ENCODE measurements at regions not wholly inside any gene's neighbourhood (a gene's known extent, or its start where the extent isn't known, plus 50 kb on each side); places are given as distances from the start of the nearest gene placed in this dataset.

GRCh38 chr1:203572134-203572625 lies 54.5 kb upstream of the ATP2B4 start:
- peak; percentile 42 for FAIRE-seq
- POLR2A ChIA-PET (ENCODE audit: partially characterized antibody) = interaction anchor here (0.7 to 3.1 kb wide), 7 partner anchors 13 to 55 kb away, joined by 3 to 8 read pairs (median 4); partner anchors contain the start of gene ATP2B4
- Histone ChIP-seq H4K8ac (ENCODE audit: extremely low read depth, insufficient read depth, low read length) (peak overlapping the region; percentile 28; the same call in 1 of the 2 replicates), H3K4me1 (replicated peaks in 1 of 4; ENCODE audit: control insufficient read depth in 3 of 4, insufficient read depth in 4 of 4, low read length in 3 of 4) (peaks cover 0 to 9% (median 4%) of the 10 kb centered on the region in 4 experiments; a peak in 6 of 7 replicates), H3K14ac (ENCODE audit: insufficient read length) (no peak overlapping the region), H3K79me1 (ENCODE audit: low read depth, low read length) (no peaks in the 10 kb centered on the region), H2BK12ac (ENCODE audit: low read depth, low read length) (peak overlapping the region; percentile 22; the same call in 1 of the 2 replicates), H2AK5ac (ENCODE audit: low read depth, low read length) (0 out of 2 replicates have a peak overlapping the region, but pooled peaks have one; percentile 29), H3K27ac (ENCODE audit: low read depth, low read length) (0 out of 2 replicates have a peak overlapping the region, but pooled peaks have one; percentile 18), H2BK15ac (ENCODE audit: low read length) (no peak overlapping the region), H3K4me3 (ENCODE audit: extremely low read depth in 1 of 4, insufficient read depth in 2 of 4, low read depth in 3 of 4, low read length in 4 of 4) (no peak overlapping the region), H3K27me3 (replicated peaks in 1 of 4; ENCODE audit: control insufficient read depth in 3 of 4, extremely low read depth in 1 of 4, insufficient read depth in 3 of 4, low read length in 3 of 4) (no peaks in the 10 kb centered on the region), H2AFZ (ENCODE audit: low read length) (no peak overlapping the region), H2BK20ac (ENCODE audit: low read length) (no peak overlapping the region), H4K91ac (replicated peaks; ENCODE audit: insufficient read length, low read length) (no peak overlapping the region), H3K9ac (replicated peaks in 1 of 4; ENCODE audit: extremely low read depth in 1 of 4, low read depth in 3 of 4, low read length in 3 of 4) (peak overlapping the region in 1 of 4 experiments; percentile 15; a peak in 1 of 7 replicates), H2BK5ac (ENCODE audit: low read depth, low read length) (no peak overlapping the region), H4K5ac (ENCODE audit: insufficient read length, low read depth, low read length) (no peak overlapping the region), H3K23ac (ENCODE audit: insufficient read length) (no peak overlapping the region), H3K56ac (replicated peaks; ENCODE audit: insufficient read length, low read depth, low read length) (no peak overlapping the region), H3K4me2 (ENCODE audit: insufficient read depth in 1 of 2, low read depth in 2 of 2, low read length in 2 of 2) (peak overlapping the region in 1 of 2 experiments; percentile 20; a peak in 1 of 4 replicates), H3K18ac (ENCODE audit: extremely low read depth, low read length) (no peak overlapping the region; the same call in 1 of the 2 replicates), H3K23me2 (ENCODE audit: low read depth, low read length) (no peaks in the 10 kb centered on the region; the same call in 1 of the 2 replicates), H4K20me1 (replicated peaks in 1 of 2; ENCODE audit: control insufficient read depth in 1 of 2, insufficient read depth in 2 of 2, low read length in 2 of 2) (no peaks in the 10 kb centered on the region), H2BK120ac (replicated peaks; ENCODE audit: low read depth, low read length) (no peak overlapping the region), H3K4ac (replicated peaks; ENCODE audit: insufficient read length, low read depth, low read length) (no peak overlapping the region), H3K9me3 (ENCODE audit: insufficient read depth in 2 of 2, low read depth in 1 of 2, low read length in 1 of 2) (no peaks in the 10 kb centered on the region), H3K79me2 (ENCODE audit: control insufficient read depth in 1 of 2, insufficient read depth in 2 of 2, low read length in 2 of 2) (no peaks in the 10 kb centered on the region), H3K36me3 (ENCODE audit: control insufficient read depth in 2 of 4, insufficient read depth in 4 of 4, low read length in 3 of 4) (no peaks in the 10 kb centered on the region)
- peak in 1 of 2 experiments; percentile 60 for DNase-seq (ENCODE audit: low read depth in 1 of 2, low spot score in 2 of 2)
- CTCF ChIA-PET (ENCODE audit: partially characterized antibody) = interaction anchor here (0.6 to 7.1 kb wide), 12 partner anchors 11 to 232 kb away, joined by 3 to 79 read pairs (median 4); no protein-coding TSS in a partner anchor
- WGBS, 2 experiments (ENCODE audit: extremely low coverage in 1 of 2, insufficient coverage in 1 of 2, insufficient read length in 1 of 2, insufficient replicate concordance in 2 of 2, low coverage in 1 of 2, low lambda C conversion rate in 2 of 2, missing lambda C conversion rate in 1 of 2) = 80% methylated on average over 8 of the region's 10 CpGs; no CpG with 5 or more reads in 1 of the 2 experiments
- TF ChIP-seq GTF2F1 (IDR thresholded peaks at IDR 0.05; ENCODE audit: borderline replicate concordance, low read depth, low read length) = no peak
- no peak for TF ChIP-seq SP4 (IDR thresholded peaks at IDR 0.05; ENCODE audit: low read length)
- TF ChIP-seq NRF1 (IDR thresholded peaks at IDR 0.05; ENCODE audit: low read depth, low read length) = no peak
- TF ChIP-seq KDM5A (IDR thresholded peaks at IDR 0.05; ENCODE audit: low read length) = no peak
- TF ChIP-seq SP2 (IDR thresholded peaks at IDR 0.05; ENCODE audit: low read length) = no peak
- TF ChIP-seq HDAC2 (IDR thresholded peaks at IDR 0.05; ENCODE audit: borderline replicate concordance in 1 of 2, low read depth in 2 of 2, low read length in 2 of 2) = no peak
- TF ChIP-seq BCL11A (IDR thresholded peaks at IDR 0.05; ENCODE audit: low read depth in 2 of 2, low read length in 2 of 2) = no peak
- no peak for TF ChIP-seq GABPA (IDR thresholded peaks at IDR 0.05; ENCODE audit: borderline replicate concordance, insufficient read depth, low read length)
- TF ChIP-seq EZH2 (IDR thresholded peaks at IDR 0.05; ENCODE audit: low read depth, low read length, severe bottlenecking) = no peak
- no peak for TF ChIP-seq CBX8 (IDR thresholded peaks at IDR 0.05; ENCODE audit: borderline replicate concordance, low read depth, low read length)
- TF ChIP-seq SP1 (IDR thresholded peaks at IDR 0.05; ENCODE audit: low read depth, low read length) = peak; percentile 62
- no peak for TF ChIP-seq USF2 (IDR thresholded peaks at IDR 0.05; ENCODE audit: low read length)
